ENCODE measurements at regions not wholly inside any gene's neighbourhood (a gene's known extent, or its start where the extent isn't known, plus 50 kb on each side); places are given as distances from the start of the nearest gene placed in this dataset.

DNA sequence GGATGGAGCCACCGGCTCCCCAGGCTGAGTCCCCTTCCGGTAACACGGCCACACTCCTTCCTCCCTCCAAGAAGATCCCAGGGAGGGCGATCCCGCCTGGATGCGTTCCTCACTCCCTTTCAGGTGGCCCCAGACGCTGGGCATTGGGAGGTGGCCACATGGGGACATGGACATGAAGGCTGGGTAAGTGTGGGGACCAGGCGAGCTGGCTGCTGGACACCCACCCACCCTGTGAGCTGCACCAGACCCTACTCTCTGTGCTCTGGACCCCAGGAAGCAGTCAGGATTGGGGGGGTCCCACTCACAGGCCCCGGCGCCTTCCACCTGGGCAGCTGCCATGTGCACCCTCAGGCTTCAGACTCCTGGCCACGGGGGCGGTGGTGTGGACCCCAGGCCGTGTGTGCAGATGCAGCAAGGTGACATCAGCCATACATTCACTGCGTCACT is 932.8 kb downstream of the BRD1 start:
- H3K4me1 ChIP-seq (ENCODE audit: insufficient read depth, low read length, poor library complexity, severe bottlenecking), result no peaks in the 10 kb centered on the region
- no peak overlapping the region for H3K4me3 ChIP-seq (ENCODE audit: low read length, poor library complexity, severe bottlenecking)
- H3K79me2 ChIP-seq (ENCODE audit: insufficient read depth, low read length), result no peaks in the 10 kb centered on the region
- no peaks in the 10 kb centered on the region for H3K9me2 ChIP-seq (replicated peaks; ENCODE audit: low read depth, low read length)
- H3K27me3 ChIP-seq (ENCODE audit: insufficient read depth, low read length, poor library complexity, severe bottlenecking), result no peaks in the 10 kb centered on the region
- TF ChIP-seq EZH2phosphoT487 (IDR thresholded peaks at IDR 0.05; ENCODE audit: borderline replicate concordance), result no peak
- TF ChIP-seq, protein P1, sequence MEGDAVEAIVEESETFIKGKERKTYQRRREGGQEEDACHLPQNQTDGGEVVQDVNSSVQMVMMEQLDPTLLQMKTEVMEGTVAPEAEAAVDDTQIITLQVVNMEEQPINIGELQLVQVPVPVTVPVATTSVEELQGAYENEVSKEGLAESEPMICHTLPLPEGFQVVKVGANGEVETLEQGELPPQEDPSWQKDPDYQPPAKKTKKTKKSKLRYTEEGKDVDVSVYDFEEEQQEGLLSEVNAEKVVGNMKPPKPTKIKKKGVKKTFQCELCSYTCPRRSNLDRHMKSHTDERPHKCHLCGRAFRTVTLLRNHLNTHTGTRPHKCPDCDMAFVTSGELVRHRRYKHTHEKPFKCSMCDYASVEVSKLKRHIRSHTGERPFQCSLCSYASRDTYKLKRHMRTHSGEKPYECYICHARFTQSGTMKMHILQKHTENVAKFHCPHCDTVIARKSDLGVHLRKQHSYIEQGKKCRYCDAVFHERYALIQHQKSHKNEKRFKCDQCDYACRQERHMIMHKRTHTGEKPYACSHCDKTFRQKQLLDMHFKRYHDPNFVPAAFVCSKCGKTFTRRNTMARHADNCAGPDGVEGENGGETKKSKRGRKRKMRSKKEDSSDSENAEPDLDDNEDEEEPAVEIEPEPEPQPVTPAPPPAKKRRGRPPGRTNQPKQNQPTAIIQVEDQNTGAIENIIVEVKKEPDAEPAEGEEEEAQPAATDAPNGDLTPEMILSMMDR (conservative IDR thresholded peaks at IDR 0.05; ENCODE audit: low read length), result no peak
- no peak overlapping the region for H3K9ac ChIP-seq (ENCODE audit: low read depth, low read length, poor library complexity, severe bottlenecking)
- H3K9me3 ChIP-seq (ENCODE audit: insufficient read depth, low read depth, low read length), result peaks cover 43% of the 10 kb centered on the region; the same call in 1 of the 2 replicates
- H3F3A ChIP-seq (ENCODE audit: low read depth), result no peaks in the 10 kb centered on the region
- no peak overlapping the region for H2AFZ ChIP-seq (ENCODE audit: low read length)
- H3K36me3 ChIP-seq (ENCODE audit: insufficient read depth, low read length), result no peaks in the 10 kb centered on the region
- H4K20me1 ChIP-seq (ENCODE audit: insufficient read depth, low read length, poor library complexity, severe bottlenecking), result no peaks in the 10 kb centered on the region
- H3K4me2 ChIP-seq (ENCODE audit: low read depth, low read length, poor library complexity, severe bottlenecking), result no peak overlapping the region

DNA sequence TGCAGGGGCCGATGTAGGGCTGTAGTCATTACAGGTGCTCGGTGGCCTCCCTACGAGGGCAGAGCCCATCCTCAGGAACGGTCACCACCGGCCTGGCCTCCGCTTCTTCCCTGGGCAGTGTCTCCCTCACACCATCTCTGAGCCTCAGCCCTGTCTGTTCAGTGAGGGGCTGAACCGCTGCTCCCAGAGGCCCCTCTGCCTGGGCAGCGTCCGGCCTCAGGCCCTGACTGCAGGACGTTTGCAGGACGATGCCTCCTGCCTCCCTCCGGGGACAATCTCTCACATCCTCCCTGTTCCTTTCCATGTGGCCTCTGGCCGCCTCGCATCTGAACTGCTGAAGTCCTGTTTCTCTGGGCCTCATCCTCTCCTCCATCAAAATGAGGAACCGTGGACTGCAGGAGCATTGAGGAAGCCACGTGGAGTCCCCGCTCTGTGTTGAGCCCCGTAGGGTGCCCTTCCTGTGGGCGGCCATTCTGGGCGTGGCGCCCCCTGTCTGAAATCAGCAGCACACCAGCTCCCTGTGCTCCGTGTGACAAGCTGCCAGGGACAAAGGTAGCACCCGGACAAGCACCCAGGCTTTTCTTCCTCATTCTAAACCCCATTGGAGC is 933.5 kb downstream of the BRD1 start:
- H3K9me3 ChIP-seq (ENCODE audit: insufficient read depth, low read depth, low read length), result peaks cover 45% of the 10 kb centered on the region; the same call in 1 of the 2 replicates

DNA sequence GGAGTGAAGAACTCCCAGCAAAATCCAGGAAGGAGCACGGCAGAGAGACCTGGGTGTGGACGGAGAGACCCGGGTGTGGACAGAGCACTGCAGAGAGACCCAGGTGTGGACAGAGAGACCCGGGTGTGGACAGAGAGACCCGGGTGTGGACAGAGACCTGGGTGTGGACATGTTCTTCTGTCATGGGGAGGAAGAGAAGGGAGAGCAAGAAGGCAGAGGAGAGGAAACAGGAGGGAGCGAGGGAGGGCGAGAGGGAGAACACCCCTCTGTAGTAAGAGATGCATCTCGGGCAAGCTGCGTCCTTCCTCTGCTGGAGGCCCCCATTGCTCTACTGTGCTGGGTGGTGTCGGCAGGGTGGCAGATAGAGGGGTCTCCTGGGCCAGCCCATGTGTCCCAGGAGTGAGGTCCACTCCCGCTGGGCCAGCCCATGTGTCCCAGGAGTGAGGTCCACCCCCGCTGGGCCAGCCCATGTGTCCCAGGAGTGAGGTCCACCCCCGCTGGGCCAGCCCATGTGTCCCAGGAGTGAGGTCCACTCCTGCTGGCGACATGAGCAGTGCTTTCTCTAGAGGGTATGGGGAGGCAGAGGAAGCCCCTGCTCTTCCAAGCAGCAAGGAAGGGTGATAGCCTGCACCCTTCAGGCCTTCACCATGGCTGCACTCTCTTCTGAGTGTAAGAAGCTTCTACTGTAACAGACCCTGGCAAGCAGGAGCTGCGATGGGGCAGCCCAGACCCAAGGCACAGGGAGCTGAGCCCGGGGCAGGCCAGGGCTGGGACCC is 934.2 kb downstream of the BRD1 start:
- H3F3A ChIP-seq (ENCODE audit: low read depth), result no peaks in the 10 kb centered on the region
- no peak for TF ChIP-seq EZH2phosphoT487 (IDR thresholded peaks at IDR 0.05; ENCODE audit: borderline replicate concordance)
- H3K9me3 ChIP-seq (ENCODE audit: insufficient read depth, low read depth, low read length), result peaks cover 40% of the 10 kb centered on the region; the same call in 1 of the 2 replicates
- no peaks in the 10 kb centered on the region for H3K36me3 ChIP-seq (ENCODE audit: insufficient read depth, low read length)
- no peaks in the 10 kb centered on the region for H3K79me2 ChIP-seq (ENCODE audit: insufficient read depth, low read length)
- H3K9me2 ChIP-seq (replicated peaks; ENCODE audit: low read depth, low read length), result no peaks in the 10 kb centered on the region
- no peak overlapping the region for H3K4me3 ChIP-seq (ENCODE audit: low read length, poor library complexity, severe bottlenecking)
- H3K4me2 ChIP-seq (ENCODE audit: low read depth, low read length, poor library complexity, severe bottlenecking), result no peak overlapping the region
- H2AFZ ChIP-seq (ENCODE audit: low read length), result no peak overlapping the region
- H3K4me1 ChIP-seq (ENCODE audit: insufficient read depth, low read length, poor library complexity, severe bottlenecking), result no peaks in the 10 kb centered on the region
- H4K20me1 ChIP-seq (ENCODE audit: insufficient read depth, low read length, poor library complexity, severe bottlenecking), result no peaks in the 10 kb centered on the region
- no peak overlapping the region for H3K9ac ChIP-seq (ENCODE audit: low read depth, low read length, poor library complexity, severe bottlenecking)
- H3K27me3 ChIP-seq (ENCODE audit: insufficient read depth, low read length, poor library complexity, severe bottlenecking), result no peaks in the 10 kb centered on the region

More for the DNA sequence above, 933.5 kb downstream of the BRD1 start:
- no peaks in the 10 kb centered on the region for H3K4me1 ChIP-seq (ENCODE audit: insufficient read depth, low read length, poor library complexity, severe bottlenecking)
- H3K9me2 ChIP-seq (replicated peaks; ENCODE audit: low read depth, low read length), result no peaks in the 10 kb centered on the region
- no peak overlapping the region for H3K4me2 ChIP-seq (ENCODE audit: low read depth, low read length, poor library complexity, severe bottlenecking)
- no peak overlapping the region for H3K9ac ChIP-seq (ENCODE audit: low read depth, low read length, poor library complexity, severe bottlenecking)
- no peaks in the 10 kb centered on the region for H3K79me2 ChIP-seq (ENCODE audit: insufficient read depth, low read length)
- H3K27me3 ChIP-seq (ENCODE audit: insufficient read depth, low read length, poor library complexity, severe bottlenecking), result no peaks in the 10 kb centered on the region
- no peak overlapping the region for H3K4me3 ChIP-seq (ENCODE audit: low read length, poor library complexity, severe bottlenecking)
- H4K20me1 ChIP-seq (ENCODE audit: insufficient read depth, low read length, poor library complexity, severe bottlenecking), result no peaks in the 10 kb centered on the region
- no peaks in the 10 kb centered on the region for H3K36me3 ChIP-seq (ENCODE audit: insufficient read depth, low read length)
- TF ChIP-seq EZH2phosphoT487 (IDR thresholded peaks at IDR 0.05; ENCODE audit: borderline replicate concordance), result no peak
- TF ChIP-seq, protein P1 (conservative IDR thresholded peaks at IDR 0.05; ENCODE audit: low read length), result no peak
- no peaks in the 10 kb centered on the region for H3F3A ChIP-seq (ENCODE audit: low read depth)
- H2AFZ ChIP-seq (ENCODE audit: low read length), result no peak overlapping the region
